ENCODE measurements at regions not wholly inside any gene's neighbourhood (a gene's known extent, or its start where the extent isn't known, plus 50 kb on each side); places are given as distances from the start of the nearest gene placed in this dataset.
"Not testable (repeated sequence)": the region's sequence is repeated elsewhere in the genome, so short reads cannot be mapped to it uniquely, and the experiment has no call there.

DNA sequence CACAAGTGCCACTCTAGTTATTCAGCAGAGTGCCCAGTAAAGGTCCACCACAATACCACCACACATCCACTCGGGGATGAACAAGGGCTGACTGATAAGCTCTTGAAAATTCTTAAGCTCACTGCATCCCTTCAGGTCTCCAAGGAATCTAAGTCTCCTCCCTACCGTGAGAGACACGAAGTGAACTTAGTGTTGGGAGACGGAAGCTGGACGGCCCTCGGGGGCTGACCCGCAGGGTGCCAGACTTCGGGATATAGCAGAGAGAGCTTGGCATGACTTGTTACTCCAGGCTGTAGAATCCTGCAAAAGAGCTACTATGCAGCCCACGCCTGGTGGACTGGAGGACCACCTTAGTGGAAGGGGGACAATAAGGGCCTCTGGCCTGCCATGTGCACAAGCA, 75.1 kb downstream of the LYZL1 start:
- DNase-seq; intact Hi-C loops (cut with micrococcal nuclease); ATAC-seq: not testable (repeated sequence)

DNA sequence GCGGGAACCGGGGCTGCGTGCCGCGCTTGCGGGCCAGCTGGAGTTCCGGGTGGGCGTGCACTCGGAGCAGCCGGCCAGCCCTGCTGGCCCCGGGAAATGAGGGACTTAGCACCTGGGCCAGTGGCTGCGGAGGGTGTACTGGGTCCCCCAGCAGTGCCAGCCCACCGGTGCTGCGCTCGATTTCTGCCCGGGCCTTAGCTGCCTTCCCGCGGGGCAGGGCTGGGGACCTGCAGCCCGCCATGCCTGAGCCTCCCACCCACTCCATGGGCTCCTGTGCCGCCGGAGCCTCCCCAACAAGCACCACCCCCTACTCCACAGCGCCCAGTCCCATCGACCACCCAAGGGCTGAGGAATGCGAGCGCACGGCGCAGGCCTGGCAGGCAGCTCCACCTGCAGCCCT, 77.3 kb downstream of the LYZL1 start:
- intact Hi-C loops (cut with micrococcal nuclease); ATAC-seq: not testable (repeated sequence)

DNA sequence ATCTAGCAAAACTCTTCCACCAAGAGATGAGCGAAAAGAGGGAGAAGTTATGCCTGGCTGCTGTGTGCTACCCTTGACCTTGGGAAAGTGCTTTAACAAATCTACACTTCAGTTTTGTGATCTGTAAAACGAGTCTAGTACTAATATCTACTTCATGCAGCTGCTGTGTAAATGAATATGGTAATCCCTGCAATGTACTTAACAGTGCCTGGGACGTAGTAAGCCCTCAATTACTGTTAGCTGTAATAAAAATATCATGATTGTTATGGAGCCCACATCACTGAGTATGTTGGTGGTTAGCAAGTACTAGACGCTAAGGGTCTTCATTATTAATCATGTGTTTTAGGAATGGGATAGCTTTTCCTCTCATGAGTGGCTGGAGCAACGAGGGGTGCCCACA, 80.5 kb downstream of the LYZL1 start:
- intact Hi-C loops (cut with micrococcal nuclease), result no loop called here
- no peak for ATAC-seq
- no peak for DNase-seq

More for the DNA sequence above, 77.3 kb downstream of the LYZL1 start:
- not testable (repeated sequence) for DNase-seq

DNA sequence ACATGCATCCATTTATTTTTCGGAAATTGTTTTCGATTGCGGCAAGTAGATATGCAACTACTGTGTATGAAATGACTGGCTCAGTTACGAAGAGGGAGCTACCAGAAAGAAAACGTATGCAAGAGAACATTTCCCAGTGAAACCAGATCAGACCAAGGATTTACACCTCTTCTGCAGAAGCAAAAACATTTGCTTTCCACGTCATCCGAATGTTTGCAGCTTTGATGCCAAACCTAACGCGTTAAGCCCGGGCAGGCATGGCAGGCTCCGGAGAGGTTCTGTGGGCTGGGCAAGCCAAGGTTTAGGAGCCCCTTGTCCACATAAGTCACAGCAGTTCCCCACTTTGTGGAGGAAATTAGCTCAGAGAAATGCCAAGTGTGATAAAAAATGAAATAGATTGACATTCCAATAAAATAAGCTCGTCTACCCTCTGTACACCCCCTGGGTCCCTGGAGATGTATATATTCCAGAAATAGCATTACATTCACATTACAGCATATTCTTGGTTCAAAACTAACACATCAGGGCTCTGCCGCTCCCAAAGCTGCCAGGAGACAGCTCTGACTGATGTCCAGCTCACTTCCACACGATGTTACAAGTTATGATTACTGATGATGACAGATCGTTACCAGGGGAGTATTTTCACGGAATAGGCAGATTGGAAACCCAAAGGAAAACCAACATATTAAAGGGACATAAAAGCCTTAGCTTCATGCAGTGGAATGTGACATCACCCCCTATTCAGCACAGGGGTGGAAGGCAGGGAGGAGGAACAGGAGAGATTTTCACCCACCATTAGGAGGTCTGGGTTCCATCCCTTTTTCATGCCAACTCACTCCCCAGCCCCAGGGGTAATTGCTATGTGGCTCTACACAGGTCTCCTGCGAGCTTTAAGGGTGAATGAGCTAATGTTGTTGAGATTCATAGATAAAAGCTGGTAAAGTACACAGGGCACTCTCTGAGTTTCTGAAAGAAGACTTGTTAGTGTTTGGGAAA, 81.5 kb downstream of the LYZL1 start:
- intact Hi-C loops (cut with micrococcal nuclease), result no loop called here
- ATAC-seq, result no peak
- no peak for DNase-seq

DNA sequence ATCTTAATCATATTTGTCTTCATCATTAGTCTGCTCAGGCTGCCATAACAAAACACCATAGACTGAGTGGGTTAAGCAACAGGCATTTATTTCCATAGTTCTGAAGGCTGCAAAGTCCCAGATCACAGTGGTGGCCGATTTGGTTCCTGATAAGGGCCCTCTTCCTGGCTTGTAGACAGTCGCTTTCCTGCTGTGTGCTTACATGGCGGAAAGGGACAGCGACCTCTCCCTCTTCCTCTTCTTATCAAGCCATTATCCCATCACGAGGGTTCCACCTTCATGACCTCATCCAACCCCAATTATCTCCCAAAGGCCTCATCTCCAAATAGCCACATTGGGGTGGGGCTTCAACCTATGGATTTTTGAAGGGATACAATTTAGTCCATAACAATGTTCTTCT, 84.0 kb downstream of the LYZL1 start:
- no peak for DNase-seq
- ATAC-seq, result no peak
- intact Hi-C loops (cut with micrococcal nuclease), result no loop called here

DNA sequence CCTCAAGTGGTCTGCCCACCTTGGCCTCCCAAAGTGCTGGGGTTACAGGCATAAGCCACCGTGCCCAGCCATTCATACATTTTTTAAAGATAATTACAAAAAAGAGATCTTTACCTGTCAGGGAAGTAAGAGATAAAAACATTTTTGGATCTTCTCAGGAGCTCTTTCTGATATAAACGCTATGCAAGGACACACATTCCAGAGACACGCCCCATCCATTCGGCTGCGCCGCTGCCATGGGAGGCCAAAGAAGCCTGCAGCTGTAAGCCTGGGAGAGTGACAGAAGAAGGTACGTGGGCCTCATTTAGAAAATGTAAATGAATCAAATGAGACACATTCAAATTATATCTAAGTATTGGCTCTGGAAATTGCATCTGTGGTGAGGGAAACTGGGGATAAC, 85.3 kb downstream of the LYZL1 start:
- no peak for DNase-seq
- no peak for ATAC-seq
- intact Hi-C loops (cut with micrococcal nuclease), result no loop called here

DNA sequence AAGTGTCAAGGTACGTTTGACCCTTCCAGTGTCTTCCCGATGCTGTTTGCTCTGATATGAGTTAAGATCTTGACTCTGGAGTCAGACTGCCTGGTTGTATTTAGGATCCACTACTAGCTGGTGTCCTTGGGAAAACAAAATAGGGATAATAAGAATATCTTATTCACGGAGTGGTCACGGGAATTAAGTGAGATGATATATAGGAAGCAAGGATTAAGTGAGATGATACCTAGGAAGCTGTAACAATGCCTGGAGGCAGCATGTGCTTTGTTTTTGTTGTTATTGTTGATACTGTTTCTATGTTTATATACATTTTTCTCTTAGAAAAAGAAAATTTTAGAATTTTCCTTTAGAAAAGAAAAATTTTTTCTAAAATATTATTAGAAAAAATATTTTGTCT, 87.0 kb downstream of the LYZL1 start:
- intact Hi-C loops (cut with micrococcal nuclease), result no loop called here
- DNase-seq, result no peak
- no peak for ATAC-seq

DNA sequence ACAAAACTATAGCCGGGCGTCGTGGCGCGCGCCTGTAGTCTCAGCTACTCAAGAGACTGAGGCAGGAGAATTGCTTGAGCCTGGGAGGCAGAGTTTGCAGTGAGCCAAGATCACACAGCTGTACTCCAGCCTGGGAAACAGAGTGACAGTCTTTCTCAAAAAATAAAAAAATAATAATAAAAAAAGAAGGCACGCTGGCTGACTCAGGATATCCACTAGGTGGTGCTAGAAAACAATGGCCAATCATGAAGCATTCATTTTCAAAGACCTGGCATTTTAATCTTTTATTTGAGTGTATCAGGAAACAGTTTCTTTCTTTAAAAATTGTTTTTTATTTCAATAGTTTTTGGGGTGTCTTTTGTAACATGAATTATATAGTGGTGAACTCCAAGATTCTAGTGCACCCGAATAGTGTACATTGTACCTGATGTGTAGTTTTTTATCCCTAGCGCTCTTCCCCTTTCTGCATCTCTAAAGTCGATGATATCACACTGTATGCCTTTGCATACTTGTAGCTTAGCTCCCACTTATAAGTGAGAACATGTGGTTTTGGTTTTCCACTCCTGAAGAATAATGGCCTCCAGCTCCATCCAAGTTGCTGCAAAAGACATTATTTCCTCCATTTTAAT, 88.6 kb downstream of the LYZL1 start:
- intact Hi-C loops (cut with micrococcal nuclease), result no loop called here
- DNase-seq, result no peak
- ATAC-seq, result no peak

DNA sequence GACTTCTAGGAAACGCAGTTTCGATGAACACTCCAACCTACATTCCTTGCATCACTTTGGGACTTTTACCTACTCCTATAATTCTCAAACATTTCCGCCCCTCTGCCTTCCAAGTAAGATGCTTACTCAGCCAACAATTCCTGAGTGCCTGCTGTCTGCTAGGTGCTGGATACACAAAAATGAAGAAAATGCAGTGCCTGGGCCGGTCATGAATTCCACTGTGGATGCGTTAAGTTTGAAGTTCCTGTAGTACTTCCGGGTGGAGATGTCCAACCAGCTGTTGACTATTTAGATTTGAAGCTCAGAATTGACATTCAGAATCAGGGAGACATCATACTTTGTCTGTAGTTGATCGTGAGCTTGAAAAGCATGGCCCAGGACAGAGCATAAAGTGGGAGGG, 89.2 kb downstream of the LYZL1 start:
- no peak for ATAC-seq
- intact Hi-C loops (cut with micrococcal nuclease), result no loop called here
- DNase-seq, result no peak

DNA sequence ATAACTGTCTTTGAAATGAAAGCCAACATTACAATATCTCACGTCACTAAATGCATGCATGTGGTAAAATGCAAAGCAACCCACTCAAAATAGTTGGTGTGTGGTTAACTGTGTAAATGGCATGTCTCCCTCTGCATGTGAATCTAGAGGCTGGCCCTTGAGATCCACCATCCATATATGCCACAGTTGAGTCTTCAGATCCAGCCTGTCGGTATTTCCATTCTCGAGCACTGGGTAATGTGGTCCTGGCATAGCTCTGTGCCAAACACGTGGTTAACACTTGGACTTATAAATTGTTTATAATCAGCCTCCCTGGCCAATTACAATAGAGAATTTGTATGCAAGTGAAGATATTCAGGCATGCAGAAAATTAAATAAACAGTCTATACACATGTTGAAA, 90.3 kb downstream of the LYZL1 start:
- no peak for DNase-seq
- intact Hi-C loops (cut with micrococcal nuclease), result no loop called here
- no peak for ATAC-seq

DNA sequence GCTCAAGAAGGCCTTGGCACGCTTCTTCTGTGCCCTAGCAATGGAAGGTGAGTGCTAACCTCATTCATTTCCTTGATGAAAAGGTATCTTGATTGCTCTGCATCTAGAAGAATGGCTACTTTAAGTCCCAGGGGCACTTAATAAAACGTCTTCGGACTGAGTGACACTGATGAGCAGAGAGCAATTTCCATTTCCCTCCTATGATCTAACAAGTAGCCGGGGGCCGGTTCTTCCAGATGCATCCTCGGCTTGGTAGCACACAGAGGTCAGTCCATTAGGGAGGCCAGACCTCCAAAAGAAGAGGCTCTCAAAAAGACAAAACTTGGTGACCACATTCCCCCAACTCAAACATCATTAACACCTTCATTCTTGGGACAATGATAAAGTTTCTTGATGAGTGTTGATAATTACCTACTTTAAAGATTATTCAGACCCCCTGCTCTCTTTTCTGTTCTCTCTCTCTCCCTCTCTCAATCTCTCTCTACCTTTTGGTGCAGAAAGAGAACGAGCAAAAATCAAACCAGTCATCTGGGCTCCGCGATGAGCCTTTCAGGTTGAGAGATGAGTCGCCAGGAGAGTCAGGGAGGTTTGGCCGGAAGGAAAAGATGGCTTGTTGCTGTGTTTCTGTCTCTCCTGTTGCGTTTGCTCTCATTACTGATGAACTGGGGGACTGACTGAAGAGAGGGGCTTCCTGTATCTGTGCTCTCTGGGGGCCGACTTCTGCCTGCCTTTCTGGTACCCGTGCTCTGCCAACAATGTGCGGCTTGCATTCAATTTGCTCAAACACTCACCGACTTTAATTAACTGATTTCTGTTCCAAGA, 91.1 kb downstream of the LYZL1 start:
- intact Hi-C loops (cut with micrococcal nuclease); ATAC-seq: not testable (repeated sequence)

DNA sequence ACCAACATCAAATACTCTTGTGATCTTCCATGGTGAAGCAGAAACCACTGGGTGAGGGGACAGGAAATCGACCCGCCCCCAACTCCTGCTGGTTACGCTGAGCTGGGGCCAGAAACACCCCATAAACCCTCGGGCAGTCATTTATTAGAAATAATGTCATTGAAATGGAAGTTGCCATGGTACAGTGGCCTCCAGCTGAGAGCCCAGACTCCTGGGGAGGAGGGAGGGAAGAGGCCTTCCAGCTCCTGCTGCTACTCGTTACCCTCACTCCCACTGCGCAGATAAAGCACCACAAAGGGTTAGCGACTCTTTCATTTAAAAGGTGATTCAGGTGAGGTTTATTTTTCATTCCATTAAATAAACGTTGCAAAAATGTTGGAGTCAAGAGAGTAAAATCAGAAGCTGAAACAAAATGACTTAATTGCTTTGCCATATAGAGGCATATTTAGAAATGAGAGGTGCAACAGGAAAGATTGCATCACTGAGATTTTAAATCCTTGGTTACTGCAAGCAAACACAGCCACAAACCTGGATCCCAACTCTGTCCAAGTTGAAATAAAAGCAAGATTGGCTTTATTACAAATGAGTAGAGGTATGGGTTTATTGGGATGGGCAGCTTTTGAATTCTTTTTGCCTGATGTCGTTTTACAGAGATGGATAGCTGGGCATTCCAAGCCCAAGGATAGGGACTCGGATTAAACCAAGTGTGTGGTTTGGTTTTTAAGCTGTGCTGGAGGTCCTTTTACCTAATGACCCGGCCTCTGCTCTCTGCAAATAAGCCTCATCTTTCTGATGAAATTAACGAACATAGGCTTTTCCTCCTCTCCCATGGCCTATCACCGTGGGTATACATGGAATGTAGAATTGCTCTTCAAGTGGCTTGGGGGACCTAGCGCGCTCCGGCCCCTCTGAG, 92.0 kb downstream of the LYZL1 start:
- ATAC-seq; intact Hi-C loops (cut with micrococcal nuclease); DNase-seq: not testable (repeated sequence)

More for the DNA sequence above, 91.1 kb downstream of the LYZL1 start:
- DNase-seq, result not testable (repeated sequence)

DNA sequence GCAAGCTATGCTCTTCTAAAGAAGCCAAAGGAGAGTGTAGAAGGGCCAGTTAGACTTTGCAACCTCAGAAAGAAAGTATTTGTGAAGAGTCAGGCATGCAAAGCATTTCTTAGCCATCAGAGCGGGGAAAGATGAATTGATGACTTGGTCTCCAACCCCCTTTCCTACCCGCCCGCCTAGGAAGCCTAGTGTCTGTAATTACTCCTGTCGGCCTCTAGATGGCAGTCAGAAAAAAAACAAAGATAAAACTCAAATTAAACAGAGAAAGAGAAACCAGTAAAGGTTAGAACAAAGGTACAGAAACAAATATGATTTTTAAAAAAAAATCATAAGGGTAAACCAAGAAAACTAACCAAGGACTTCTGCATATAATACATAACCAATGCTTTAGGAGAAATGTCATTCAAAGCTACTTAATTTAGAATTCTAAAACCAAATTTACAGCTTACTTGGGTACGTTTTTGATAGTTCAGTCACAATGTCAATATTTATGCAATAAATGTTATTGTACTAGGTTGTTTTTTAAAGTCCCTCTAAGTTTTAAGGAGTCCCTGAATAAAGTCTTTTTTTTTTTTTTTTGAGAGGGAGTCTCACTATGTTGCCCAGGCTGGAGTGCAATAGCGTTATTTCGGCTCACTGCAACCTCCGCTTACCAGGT, 97.6 kb downstream of the LYZL1 start:
- DNase-seq (no peak), ATAC-seq (peak; percentile 33)
- intact Hi-C loops (cut with micrococcal nuclease), result no loop called here

DNA sequence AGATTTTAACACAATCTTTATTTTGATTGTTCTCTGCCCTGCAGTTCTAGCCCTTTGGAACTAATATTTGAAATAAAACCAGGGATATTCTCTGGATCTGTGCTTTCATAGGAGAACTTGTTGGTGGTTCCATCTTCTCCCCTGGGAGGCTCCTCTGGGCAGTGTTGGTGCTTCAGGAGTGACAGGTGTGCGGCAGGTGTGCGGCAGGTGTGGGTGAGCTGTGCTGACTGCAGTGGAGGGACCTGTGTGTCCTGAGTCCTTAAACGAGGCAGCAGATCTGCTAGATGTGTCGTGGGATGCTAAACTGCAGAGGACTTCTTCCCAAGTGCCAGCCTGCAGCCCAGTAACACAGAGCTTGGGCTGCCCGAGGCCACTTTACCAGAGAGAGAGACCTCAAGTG, 98.4 kb downstream of the LYZL1 start:
- intact Hi-C loops (cut with micrococcal nuclease), result no loop called here
- DNase-seq, result no peak
- ATAC-seq, result no peak

DNA sequence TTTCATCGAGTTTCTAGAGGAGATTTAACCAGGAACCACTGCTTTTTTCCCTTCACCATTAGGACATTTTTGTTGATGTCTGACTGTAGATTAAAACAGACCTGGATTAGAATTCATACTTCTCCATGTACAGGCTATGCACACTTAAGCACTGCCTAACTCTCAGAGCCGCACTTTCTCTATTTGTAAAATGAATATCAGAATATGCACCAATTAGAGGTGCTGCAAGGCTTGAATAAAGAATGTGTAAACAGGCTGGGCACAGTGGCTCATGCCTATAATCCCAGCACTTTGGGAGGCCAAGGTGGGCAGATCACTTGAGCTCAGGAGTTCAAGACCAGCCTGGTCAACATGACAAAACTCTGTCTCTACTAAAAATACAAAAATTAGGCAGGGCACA, 99.2 kb downstream of the LYZL1 start:
- DNase-seq; intact Hi-C loops (cut with micrococcal nuclease); ATAC-seq: not testable (repeated sequence)

DNA sequence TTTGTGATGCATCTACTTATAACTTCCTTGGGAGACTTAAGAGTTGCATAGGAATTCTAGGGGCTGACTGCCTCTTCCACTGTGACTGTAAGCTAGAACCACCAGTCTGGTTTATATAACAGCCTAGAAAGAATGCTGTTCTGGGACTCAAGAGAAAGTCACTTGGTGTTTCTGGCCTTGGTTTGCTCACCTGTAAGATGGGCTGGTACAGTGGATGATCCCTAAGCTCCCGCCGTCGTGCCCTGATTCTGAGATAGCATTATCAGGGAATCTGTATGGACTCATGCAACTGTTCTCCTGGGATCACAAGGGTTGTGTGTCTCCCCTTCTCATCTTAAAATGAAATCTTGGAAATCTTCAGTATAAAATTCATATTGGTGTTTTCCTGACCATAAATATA, 100.6 kb downstream of the LYZL1 start:
- intact Hi-C loops (cut with micrococcal nuclease), result no loop called here
- DNase-seq (no peak), ATAC-seq (no peak)

DNA sequence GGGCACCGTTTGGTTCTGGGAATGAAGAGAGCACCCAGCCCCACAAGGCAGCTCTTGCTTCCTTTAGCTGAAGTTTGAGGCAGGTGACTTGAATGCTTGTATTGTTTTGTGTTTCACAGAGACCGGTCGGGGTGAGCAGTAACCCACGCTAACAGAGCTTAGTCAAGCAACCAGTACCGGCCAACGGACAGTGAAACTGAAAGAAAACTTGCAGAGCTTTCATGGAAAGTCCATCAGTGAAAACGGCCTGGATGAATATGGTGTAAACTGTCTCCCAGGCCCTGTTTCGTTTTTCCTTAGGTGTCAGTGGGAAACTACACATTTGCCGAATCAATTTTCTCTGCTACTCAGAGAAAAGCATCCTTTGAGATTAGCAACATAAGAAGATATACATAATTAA, 101.1 kb downstream of the LYZL1 start:
- DNase-seq (no peak), ATAC-seq (no peak)
- intact Hi-C loops (cut with micrococcal nuclease), result loop anchor here (10.0 kb wide), 1 partner anchor 55 kb away; no protein-coding TSS in a partner anchor

Data from left ventricle myocardium superior (tissue), 1 donor.